A549 (cell line): ENCODE measurements at regions not wholly inside any gene's neighbourhood (a gene's known extent, or its start where the extent isn't known, plus 50 kb on each side); places are given as distances from the start of the nearest gene placed in this dataset.

Experiments
- ATAC-seq, 2 experiments: fragments of 200-7000 bp in 1 of 2; fragments of >200 bp in 1 of 2; cut with Nextera tagmentation in 1 of 2; cut with Tn5 transposase in 1 of 2; 3 replicates each; pipeline versions ENCODE4 v1.8.0 to v1.9.1; 2018 to 2020; ENCODE audit warnings: mild to moderate bottlenecking in 1 of 2, moderate library complexity in 1 of 2
- CTCF ChIA-PET: fragments of 300-600 bp; sonication (Branson Sonifier 250); formaldehyde crosslinking; extraction: SDS; loops from one replicate; lab custom pipeline; 2021; ENCODE audit warnings: antibody characterized with exemption, inconsistent platforms; lab: Yijun Ruan, JAX
- POLR2A ChIA-PET: fragments of 350-600 bp; formaldehyde crosslinking; extraction: SDS; loops from one replicate; lab custom pipeline; 2021; ENCODE audit warnings: antibody characterized with exemption, inconsistent platforms; lab: Yijun Ruan, JAX
- DNase-seq, 2 experiments: peaks; one replicate each; pipeline versions ENCODE4 v3.0.0 to v3.0.0-alpha.2; 2011 to 2016; ENCODE audit warnings: low read depth in 1 of 2, low spot score in 1 of 2
- FAIRE-seq: peaks from 2 replicates; lab custom pipeline; 2011; peaks lifted over from hg19 to GRCh38; lab: Jason Lieb, UNC
- H3K27ac ChIP-seq, 2 experiments: fragments of >200 bp; sonication (Bioruptor Twin); formaldehyde crosslinking; 3 replicates each; pipeline ENCODE4 v1.5.1; 2016 to 2017
- H3K4me1 ChIP-seq: fragments of >200 bp; sonication (Bioruptor Twin); formaldehyde crosslinking; 3 replicates; pipeline ENCODE4 v1.6.1; 2016
- H3K4me2 ChIP-seq: fragments of >200 bp; sonication (Bioruptor Twin); formaldehyde crosslinking; 3 replicates; pipeline ENCODE4 v1.6.1; 2016
- H3K4me3 ChIP-seq: fragments of >200 bp; sonication (Bioruptor Twin); formaldehyde crosslinking; 3 replicates; pipeline ENCODE4 v1.5.1; 2016
- H3K9me3 ChIP-seq: fragments of >200 bp; sonication (Bioruptor Twin); formaldehyde crosslinking; 3 replicates; pipeline ENCODE4 v1.6.1; 2016
- BHLHE40 ChIP-seq: IDR thresholded peaks from 2 replicates; pipeline ENCODE4 v1.6.1; 2012; ENCODE audit warnings: low read depth, low read length, inconsistent platforms
- CBX2 ChIP-seq: fragments of 200-600 bp; sonication (generic); IDR thresholded peaks from 2 replicates; pipeline ENCODE4 v1.6.1; 2016; ENCODE audit warnings: low read depth, mild to moderate bottlenecking, borderline replicate concordance
- CBX8 ChIP-seq: fragments of 200-600 bp; sonication (generic); IDR thresholded peaks from 2 replicates; pipeline ENCODE4 v1.6.1; 2016
- CEBPB ChIP-seq, 2 experiments: fragments of >200 bp in 1 of 2; sonication (Bioruptor Twin) in 1 of 2; formaldehyde crosslinking in 1 of 2; IDR thresholded peaks; 2 replicates each; pipeline ENCODE4 v1.6.1; 2012 to 2016
- CHD2 ChIP-seq: fragments of 150-350 bp; IDR thresholded peaks from 2 replicates; pipeline ENCODE4 v1.6.1; 2014; ENCODE audit warnings: low read length; ENCODE audit not compliant: partially characterized antibody
- CTCF ChIP-seq: fragments of >200 bp; sonication (Bioruptor Twin); formaldehyde crosslinking; IDR thresholded peaks from 3 replicates; pipeline ENCODE4 v1.5.1; 2016
- E2F6 ChIP-seq: IDR thresholded peaks from 2 replicates; pipeline ENCODE4 v1.6.1; 2012; ENCODE audit warnings: low read depth, borderline replicate concordance
- EHF ChIP-seq: fragments of 250-450 bp; sonication (Bioruptor Pico); IDR thresholded peaks from 2 replicates; pipeline ENCODE4 v1.5.0; 2020; ENCODE audit warnings: mild to moderate bottlenecking
- ELK1 ChIP-seq: fragments of 150-350 bp; IDR thresholded peaks from 2 replicates; pipeline ENCODE4 v1.6.1; 2014; ENCODE audit warnings: low read depth, mild to moderate bottlenecking, low read length
- ESRRA ChIP-seq: fragments of 150-350 bp; IDR thresholded peaks from 2 replicates; pipeline ENCODE4 v1.6.1; 2014; ENCODE audit warnings: mild to moderate bottlenecking, low read length, borderline replicate concordance
- FOXS1 ChIP-seq: fragments of 250-450 bp; sonication (Bioruptor Pico); IDR thresholded peaks from 2 replicates; pipeline ENCODE4 v1.5.0; 2020; ENCODE audit warnings: mild to moderate bottlenecking, moderate library complexity
- HDAC2 ChIP-seq: fragments of 200-600 bp; sonication (generic); IDR thresholded peaks from 2 replicates; pipeline ENCODE4 v1.6.1; 2016
- HES2 ChIP-seq: fragments of >200 bp; sonication (Bioruptor Twin); formaldehyde crosslinking; IDR thresholded peaks from 2 replicates; pipeline ENCODE4 v1.6.1; 2016
- HMGXB4 ChIP-seq: fragments of 250-450 bp; sonication (Bioruptor Pico); IDR thresholded peaks from 2 replicates; pipeline ENCODE4 v1.5.0; 2021; ENCODE audit warnings: mild to moderate bottlenecking, moderate library complexity, borderline replicate concordance
- HOXB13 ChIP-seq: fragments of 250-450 bp; sonication (Bioruptor Pico); IDR thresholded peaks from 2 replicates; pipeline ENCODE4 v1.5.0; 2020; ENCODE audit warnings: low read depth, mild to moderate bottlenecking, moderate library complexity
- KDM5A ChIP-seq: fragments of 200-600 bp; sonication (generic); IDR thresholded peaks from 2 replicates; pipeline ENCODE4 v1.6.1; 2016; ENCODE audit warnings: antibody characterized with exemption, mild to moderate bottlenecking
- MAFK ChIP-seq: fragments of 450-650 bp; IDR thresholded peaks from 2 replicates; pipeline ENCODE4 v1.6.1; 2014; ENCODE audit not compliant: partially characterized antibody
- MYC ChIP-seq: IDR thresholded peaks from 2 replicates; pipeline ENCODE4 v1.6.1; 2012; ENCODE audit warnings: mild to moderate bottlenecking, inconsistent platforms, low read length, improper control_type of control experiment, borderline replicate concordance
- NFE2L2 ChIP-seq: fragments of 150-350 bp; conservative IDR thresholded peaks from 2 replicates; pipeline ENCODE4 v1.6.1; 2014; ENCODE audit warnings: low read length
- NR3C1 ChIP-seq: fragments of >200 bp; sonication (Bioruptor Twin); formaldehyde crosslinking; IDR thresholded peaks from 3 replicates; pipeline ENCODE4 v1.6.1; 2017
- POLR2AphosphoS2 ChIP-seq: conservative IDR thresholded peaks from 2 replicates; pipeline ENCODE4 v1.6.1; 2012; ENCODE audit warnings: low read length, improper control_type of control experiment, inconsistent platforms
- RCOR1 ChIP-seq: fragments of 150-350 bp; IDR thresholded peaks from 2 replicates; pipeline ENCODE4 v1.6.1; 2014; ENCODE audit warnings: antibody characterized with exemption, low read length, low read depth
- RNF2 ChIP-seq: fragments of 200-600 bp; sonication (generic); IDR thresholded peaks from 2 replicates; pipeline ENCODE4 v1.6.1; 2016; ENCODE audit warnings: low read depth, mild to moderate bottlenecking, antibody characterized with exemption, moderate library complexity, borderline replicate concordance
- SMC3 ChIP-seq: fragments of >200 bp; sonication (Bioruptor Twin); formaldehyde crosslinking; IDR thresholded peaks from 3 replicates; pipeline ENCODE4 v1.6.1; 2018; ENCODE audit warnings: inconsistent platforms
- SREBF2 ChIP-seq: fragments of 450-650 bp; IDR thresholded peaks from 2 replicates; pipeline ENCODE4 v1.6.1; 2014; ENCODE audit warnings: mild to moderate bottlenecking, moderate library complexity
- TP53 ChIP-seq: fragments of 250-450 bp; sonication (Bioruptor Pico); IDR thresholded peaks from 2 replicates; pipeline ENCODE4 v1.5.0; 2021; ENCODE audit warnings: mild to moderate bottlenecking, moderate library complexity
- WGBS: methylation state at CpG from one replicate; pipeline ENCODE4 v1.1.6; 2017; ENCODE audit errors: missing lambda C conversion rate; 5-methylcytosine and 5-hydroxymethylcytosine counted together

- no peak for ATAC-seq
- Histone ChIP-seq H3K4me1 (peaks cover 6% of the 10 kb centered on the region; the same call in 1 of the 3 replicates), H3K4me2 (no peak overlapping the region), H3K9me3 (no peaks in the 10 kb centered on the region), H3K27ac (no peak overlapping the region)
- FAIRE-seq = no peak
- WGBS = 41% methylated on average over 1 of the region's 1 CpG
- DNase-seq = no peak
- TF ChIP-seq ESRRA (no peak), TP53 (CRISPR knock-in tag) (no peak), HOXB13 (CRISPR knock-in tag) (no peak), SMC3 (no peak), FOXS1 (no peak), KDM5A (no peak), RNF2 (no peak), HMGXB4 (CRISPR knock-in tag) (no peak), MYC (no peak), BHLHE40 (no peak), HES2 (no peak), CHD2 (no peak), EHF (no peak), CTCF (no peak)
- TF ChIP-seq, all 56 proteins: peak for 0
- POLR2A ChIA-PET = no interaction called here
- H3K4me3 ChIP-seq = no peak overlapping the region
- CTCF ChIA-PET = interaction anchor here (0.8 kb wide), 2 partner anchors 12 to 14 kb away, joined by 3 to 4 read pairs; no protein-coding TSS in a partner anchor
Measured at GRCh38 chr6:1049170-1049569, 262.7 kb upstream of the FOXQ1 start.

GRCh38 chr6:1047981-1048541 lies 263.8 kb upstream of the FOXQ1 start:
- no peak for TF ChIP-seq EHF
- TF ChIP-seq CBX2 = no peak
- no peak for TF ChIP-seq CHD2
- TF ChIP-seq HES2 = no peak
- no peak for TF ChIP-seq NR3C1
- TF ChIP-seq HDAC2 = no peak
- TF ChIP-seq NFE2L2 = no peak
- TF ChIP-seq SREBF2 = no peak
- no peak for TF ChIP-seq ELK1
- no peak for TF ChIP-seq RCOR1
- TF ChIP-seq MAFK = no peak
- no peak for TF ChIP-seq POLR2AphosphoS2
- TF ChIP-seq BHLHE40 = no peak
- no peak for TF ChIP-seq CBX8
- TF ChIP-seq CEBPB (IDR thresholded peaks at IDR 0.05) = no peak
- no peak for TF ChIP-seq KDM5A
- no peak for TF ChIP-seq E2F6
- FAIRE-seq = no peak
- WGBS = 68% methylated on average over 11 of the region's 13 CpGs
- DNase-seq = no peak
- POLR2A ChIA-PET = no interaction called here
- no peaks in the 10 kb centered on the region for H3K9me3 ChIP-seq
- H3K27ac ChIP-seq = no peak overlapping the region
- no peak for ATAC-seq
- CTCF ChIA-PET = no interaction called here
- no peak overlapping the region for H3K4me2 ChIP-seq
- peaks cover 8% of the 10 kb centered on the region; the same call in 1 of the 3 replicates for H3K4me1 ChIP-seq
- no peak overlapping the region for H3K4me3 ChIP-seq
